Astrocyte (in vitro differentiated cells and primary cell): ENCODE measurements at regions not wholly inside any gene's neighbourhood (a gene's known extent, or its start where the extent isn't known, plus 50 kb on each side); places are given as distances from the start of the nearest gene placed in this dataset.
"Not testable (repeated sequence)": the region's sequence is repeated elsewhere in the genome, so short reads cannot be mapped to it uniquely, and the experiment has no call there.

Experiments used
- DNase-seq: peaks from one replicate; pipeline ENCODE4 v3.0.0-alpha.2; 2010; ENCODE audit warnings: low read depth
- FAIRE-seq: peaks from 2 replicates; lab custom pipeline; 2011; peaks lifted over from hg19 to GRCh38; lab: Jason Lieb, UNC
- H2AFZ ChIP-seq: 2 replicates; pipeline ENCODE4 v1.6.0; 2012; ENCODE audit warnings: low read depth, low read length, inconsistent platforms
- H3K27ac ChIP-seq: 2 replicates; pipeline ENCODE4 v1.5.1; 2011; ENCODE audit warnings: low read depth, low read length, inconsistent platforms
- H3K27me3 ChIP-seq: 2 replicates; pipeline ENCODE4 v1.6.0; 2011; ENCODE audit warnings: low read length, inconsistent platforms; ENCODE audit not compliant: insufficient read depth
- H3K36me3 ChIP-seq: 2 replicates; pipeline ENCODE4 v1.5.1; 2011; ENCODE audit warnings: low read length, inconsistent platforms; ENCODE audit not compliant: insufficient read depth
- H3K4me1 ChIP-seq: 2 replicates; pipeline ENCODE4 v1.5.1; 2011; ENCODE audit warnings: low read length, inconsistent platforms; ENCODE audit not compliant: insufficient read depth
- H3K4me2 ChIP-seq: 2 replicates; pipeline ENCODE4 v1.6.0; 2012; ENCODE audit warnings: low read length, inconsistent platforms
- H3K4me3 ChIP-seq: 2 replicates; pipeline ENCODE4 v1.5.1; 2011; ENCODE audit warnings: low read depth, mild to moderate bottlenecking, low read length, inconsistent platforms; ENCODE audit not compliant: insufficient read depth
- H3K79me2 ChIP-seq: 2 replicates; pipeline ENCODE4 v1.6.0; 2012; ENCODE audit warnings: mild to moderate bottlenecking, low read length, inconsistent platforms; ENCODE audit not compliant: insufficient read depth
- H3K9ac ChIP-seq: 2 replicates; pipeline ENCODE4 v1.6.0; 2012; ENCODE audit warnings: mild to moderate bottlenecking, low read length, inconsistent platforms
- H3K9me3 ChIP-seq: 2 replicates; pipeline ENCODE4 v1.5.1; 2012; ENCODE audit warnings: low read depth, mild to moderate bottlenecking, low read length, inconsistent platforms; ENCODE audit not compliant: insufficient read depth
- H4K20me1 ChIP-seq: 2 replicates; pipeline ENCODE4 v1.6.0; 2012; ENCODE audit warnings: low read length, inconsistent platforms; ENCODE audit not compliant: insufficient read depth
- H3K27ac Mint-ChIP-seq: one replicate; pipeline ENCODE4 v1.8.0; 2021; ENCODE audit warnings: mild to moderate bottlenecking, mixed read lengths; ENCODE audit not compliant: unreplicated experiment
- H3K27me3 Mint-ChIP-seq: one replicate; pipeline ENCODE4 v1.8.0; 2021; ENCODE audit warnings: low read depth, mixed read lengths; ENCODE audit not compliant: unreplicated experiment
- H3K36me3 Mint-ChIP-seq: one replicate; pipeline ENCODE4 v1.8.0; 2021; ENCODE audit warnings: low read depth, mixed read lengths; ENCODE audit not compliant: unreplicated experiment
- H3K4me1 Mint-ChIP-seq: one replicate; pipeline ENCODE4 v1.8.0; 2021; ENCODE audit warnings: low read depth, mixed read lengths; ENCODE audit not compliant: unreplicated experiment
- H3K4me3 Mint-ChIP-seq: one replicate; pipeline ENCODE4 v1.8.0; 2021; ENCODE audit warnings: mild to moderate bottlenecking, moderate library complexity, mixed read lengths; ENCODE audit not compliant: unreplicated experiment
- H3K9me3 Mint-ChIP-seq: one replicate; pipeline ENCODE4 v1.8.0; 2021; ENCODE audit warnings: mild to moderate bottlenecking, mixed read lengths; ENCODE audit not compliant: unreplicated experiment
- EZH2 ChIP-seq: IDR thresholded peaks from 2 replicates; pipeline ENCODE4 v1.6.1; 2012; ENCODE audit warnings: mild to moderate bottlenecking, low read length, inconsistent platforms; ENCODE audit not compliant: insufficient read depth
- TF ChIP-seq, protein P1 (sequence below): IDR thresholded peaks from 2 replicates; pipeline ENCODE4 v1.5.1; 2011; ENCODE audit warnings: low read depth, mild to moderate bottlenecking, inconsistent platforms, low read length, moderate library complexity; ENCODE audit not compliant: insufficient read depth

DNA sequence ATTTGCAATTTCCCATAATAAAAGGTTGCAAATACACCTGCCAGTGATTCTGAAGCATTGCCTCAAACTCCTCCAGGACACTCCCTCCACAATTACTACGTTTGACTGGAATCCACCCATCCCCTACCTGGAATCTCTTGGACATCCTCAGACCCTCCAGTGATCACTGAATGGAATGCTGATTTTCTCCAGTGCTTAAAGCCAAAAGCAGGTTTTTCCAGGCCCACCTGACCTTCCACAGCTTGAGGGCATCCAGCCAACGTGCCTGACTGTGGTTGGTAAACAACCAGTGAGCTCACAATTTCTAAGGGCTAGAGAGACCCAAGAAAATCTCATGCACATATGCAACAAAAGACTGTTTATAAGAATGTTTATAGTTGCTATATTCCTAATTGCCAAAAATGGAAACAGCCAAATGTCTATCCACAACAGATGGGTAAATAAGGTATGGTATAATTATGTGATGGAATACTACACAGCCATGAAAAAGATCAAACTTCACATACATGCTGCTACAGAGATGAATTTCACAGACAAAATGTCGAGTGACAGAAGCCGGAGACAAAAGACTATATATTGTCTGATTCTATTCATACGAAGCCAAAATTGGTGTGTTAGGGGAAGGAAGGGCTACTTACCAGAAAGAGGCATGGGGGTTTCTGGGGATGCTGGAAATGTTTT, 147.1 kb upstream of the RREB1 start:
- H3K9me3 Mint-ChIP-seq = peaks cover 8% of the 10 kb centered on the region
- Histone ChIP-seq H3K4me3 (no peak overlapping the region), H3K9me3 (no peaks in the 10 kb centered on the region), H3K27me3 (no peaks in the 10 kb centered on the region), H3K36me3 (no peaks in the 10 kb centered on the region), H3K4me1 (no peaks in the 10 kb centered on the region), H3K9ac (no peak overlapping the region), H3K79me2 (no peaks in the 10 kb centered on the region), H4K20me1 (no peaks in the 10 kb centered on the region), H2AFZ (no peak overlapping the region), H3K4me2 (no peak overlapping the region), H3K27ac (no peak overlapping the region)
- no peak overlapping the region for H3K4me3 Mint-ChIP-seq
- peaks cover 2% of the 10 kb centered on the region for H3K4me1 Mint-ChIP-seq
- no peak overlapping the region for H3K27ac Mint-ChIP-seq
- DNase-seq = no peak
- peaks cover 12% of the 10 kb centered on the region for H3K27me3 Mint-ChIP-seq
- no peak for TF ChIP-seq EZH2
- TF ChIP-seq, protein P1, sequence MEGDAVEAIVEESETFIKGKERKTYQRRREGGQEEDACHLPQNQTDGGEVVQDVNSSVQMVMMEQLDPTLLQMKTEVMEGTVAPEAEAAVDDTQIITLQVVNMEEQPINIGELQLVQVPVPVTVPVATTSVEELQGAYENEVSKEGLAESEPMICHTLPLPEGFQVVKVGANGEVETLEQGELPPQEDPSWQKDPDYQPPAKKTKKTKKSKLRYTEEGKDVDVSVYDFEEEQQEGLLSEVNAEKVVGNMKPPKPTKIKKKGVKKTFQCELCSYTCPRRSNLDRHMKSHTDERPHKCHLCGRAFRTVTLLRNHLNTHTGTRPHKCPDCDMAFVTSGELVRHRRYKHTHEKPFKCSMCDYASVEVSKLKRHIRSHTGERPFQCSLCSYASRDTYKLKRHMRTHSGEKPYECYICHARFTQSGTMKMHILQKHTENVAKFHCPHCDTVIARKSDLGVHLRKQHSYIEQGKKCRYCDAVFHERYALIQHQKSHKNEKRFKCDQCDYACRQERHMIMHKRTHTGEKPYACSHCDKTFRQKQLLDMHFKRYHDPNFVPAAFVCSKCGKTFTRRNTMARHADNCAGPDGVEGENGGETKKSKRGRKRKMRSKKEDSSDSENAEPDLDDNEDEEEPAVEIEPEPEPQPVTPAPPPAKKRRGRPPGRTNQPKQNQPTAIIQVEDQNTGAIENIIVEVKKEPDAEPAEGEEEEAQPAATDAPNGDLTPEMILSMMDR = no peak
- peaks cover 3% of the 10 kb centered on the region for H3K36me3 Mint-ChIP-seq
- no peak for FAIRE-seq

DNA sequence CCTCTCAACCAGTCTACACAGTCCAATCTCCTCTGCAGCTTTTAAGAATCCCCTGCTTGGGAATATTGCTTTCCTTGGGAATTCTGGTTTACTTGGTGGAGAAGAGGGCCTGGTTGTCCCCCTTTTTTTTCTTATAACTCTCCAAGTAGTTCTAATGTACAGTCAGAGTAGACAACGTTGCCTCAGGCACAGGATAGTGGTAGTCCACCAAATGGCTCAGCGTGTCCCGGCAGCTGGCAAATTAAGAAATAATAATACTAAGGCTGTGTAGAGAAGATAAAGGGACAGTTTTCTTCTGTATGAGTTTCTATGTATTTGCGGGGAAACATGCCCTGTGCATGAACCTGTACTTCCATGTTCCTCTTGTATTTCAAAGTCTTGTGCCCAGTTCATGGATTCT, 145.7 kb upstream of the RREB1 start:
- no peaks in the 10 kb centered on the region for H3K9me3 ChIP-seq
- H3K27ac ChIP-seq = no peak overlapping the region
- H3K4me2 ChIP-seq = no peak overlapping the region
- H3K4me1 ChIP-seq = no peaks in the 10 kb centered on the region
- no peaks in the 10 kb centered on the region for H3K27me3 ChIP-seq
- Mint-ChIP-seq H3K36me3 (no peaks in the 10 kb centered on the region), H3K4me3 (no peak overlapping the region), H3K4me1 (peaks cover 2% of the 10 kb centered on the region), H3K9me3 (no peaks in the 10 kb centered on the region), H3K27me3 (peaks cover 6% of the 10 kb centered on the region), H3K27ac (no peak overlapping the region)
- DNase-seq = no peak
- no peak for TF ChIP-seq EZH2
- TF ChIP-seq, protein P1 = no peak
- no peak overlapping the region for H2AFZ ChIP-seq
- FAIRE-seq = no peak
- no peaks in the 10 kb centered on the region for H3K36me3 ChIP-seq
- no peak overlapping the region for H3K4me3 ChIP-seq
- no peaks in the 10 kb centered on the region for H4K20me1 ChIP-seq
- no peaks in the 10 kb centered on the region for H3K79me2 ChIP-seq
- no peak overlapping the region for H3K9ac ChIP-seq

DNA sequence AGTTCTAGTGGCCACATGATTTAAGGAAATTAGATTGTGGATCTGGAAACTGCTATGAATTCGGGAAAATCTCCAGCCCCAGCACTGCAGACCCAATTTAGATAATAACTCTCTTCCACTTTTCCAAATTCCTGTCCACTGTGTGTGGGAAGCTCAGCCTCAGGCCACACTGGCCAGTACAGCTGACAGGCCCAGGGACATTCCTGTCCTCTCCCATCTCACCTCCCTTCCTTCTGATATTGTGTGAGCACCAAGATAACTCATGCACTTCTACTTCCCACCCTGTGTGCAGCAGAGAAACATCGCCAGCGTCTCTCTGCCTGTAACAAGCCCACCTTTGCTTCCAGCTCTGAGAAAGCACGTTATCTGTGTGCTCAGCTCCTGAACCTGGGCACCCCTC, 145.1 kb upstream of the RREB1 start:
- H3K4me3 Mint-ChIP-seq = no peak overlapping the region
- H3K9ac ChIP-seq = no peak overlapping the region
- DNase-seq = no peak
- peaks cover 2% of the 10 kb centered on the region for H3K4me1 Mint-ChIP-seq
- H3K79me2 ChIP-seq = no peaks in the 10 kb centered on the region
- no peaks in the 10 kb centered on the region for H4K20me1 ChIP-seq
- H3K36me3 ChIP-seq = no peaks in the 10 kb centered on the region
- no peaks in the 10 kb centered on the region for H3K9me3 ChIP-seq
- FAIRE-seq = no peak
- H3K36me3 Mint-ChIP-seq = no peaks in the 10 kb centered on the region
- no peak overlapping the region for H3K4me3 ChIP-seq
- H3K27ac Mint-ChIP-seq = no peak overlapping the region
- no peaks in the 10 kb centered on the region for H3K27me3 ChIP-seq
- H3K4me1 ChIP-seq = no peaks in the 10 kb centered on the region
- no peak overlapping the region for H3K27ac ChIP-seq
- H3K4me2 ChIP-seq = no peak overlapping the region
- no peaks in the 10 kb centered on the region for H3K9me3 Mint-ChIP-seq
- no peak overlapping the region for H2AFZ ChIP-seq
- TF ChIP-seq EZH2 = no peak
- TF ChIP-seq, protein P1 = no peak
- H3K27me3 Mint-ChIP-seq = peaks cover 6% of the 10 kb centered on the region

DNA sequence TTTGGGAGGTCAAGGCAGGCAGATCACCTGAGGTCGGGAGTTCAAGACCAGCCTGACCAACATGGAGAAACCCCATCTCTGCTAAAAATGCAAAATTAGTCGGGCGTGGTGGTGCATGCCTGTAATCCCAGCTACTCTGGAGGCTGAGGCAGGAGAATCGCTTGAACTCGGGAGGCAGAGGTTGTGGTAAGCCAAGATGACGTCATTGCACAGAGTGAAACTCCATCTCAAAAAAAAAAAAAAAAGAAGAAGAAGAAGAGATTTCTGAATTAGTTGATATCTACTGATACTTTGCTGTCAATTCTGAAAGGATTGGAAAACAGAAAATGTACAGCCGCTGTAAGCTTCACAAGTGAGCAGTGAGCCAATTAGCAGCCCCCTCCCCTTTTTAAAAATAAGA, 144.4 kb upstream of the RREB1 start:
- H4K20me1 ChIP-seq, FAIRE-seq, H3K27ac ChIP-seq, H3K27me3 ChIP-seq, H2AFZ ChIP-seq, H3K4me3 ChIP-seq, H3K4me3 Mint-ChIP-seq, H3K4me2 ChIP-seq, H3K79me2 ChIP-seq, H3K36me3 ChIP-seq, DNase-seq, H3K27ac Mint-ChIP-seq, H3K4me1 ChIP-seq, H3K9me3 ChIP-seq, H3K27me3 Mint-ChIP-seq, H3K4me1 Mint-ChIP-seq, H3K9me3 Mint-ChIP-seq, H3K9ac ChIP-seq, H3K36me3 Mint-ChIP-seq: not testable (repeated sequence)
